GM12892 (cell line): ENCODE measurements at regions not wholly inside any gene's neighbourhood (a gene's known extent, or its start where the extent isn't known, plus 50 kb on each side); places are given as distances from the start of the nearest gene placed in this dataset.

ENCODE experiments used
- POLR2A ChIP-seq: IDR thresholded peaks from 2 replicates; pipeline ENCODE4 v1.6.1; 2011; ENCODE audit warnings: low read depth, low read length, control low read depth
- POLR2AphosphoS5 ChIP-seq: IDR thresholded peaks from 2 replicates; pipeline ENCODE4 v1.6.1; 2011; ENCODE audit warnings: low read depth, low read length, control low read depth
- TAF1 ChIP-seq: IDR thresholded peaks from 2 replicates; pipeline ENCODE4 v1.6.1; 2011; ENCODE audit warnings: low read depth, mild to moderate bottlenecking, control low read depth, low read length, borderline replicate concordance

DNA sequence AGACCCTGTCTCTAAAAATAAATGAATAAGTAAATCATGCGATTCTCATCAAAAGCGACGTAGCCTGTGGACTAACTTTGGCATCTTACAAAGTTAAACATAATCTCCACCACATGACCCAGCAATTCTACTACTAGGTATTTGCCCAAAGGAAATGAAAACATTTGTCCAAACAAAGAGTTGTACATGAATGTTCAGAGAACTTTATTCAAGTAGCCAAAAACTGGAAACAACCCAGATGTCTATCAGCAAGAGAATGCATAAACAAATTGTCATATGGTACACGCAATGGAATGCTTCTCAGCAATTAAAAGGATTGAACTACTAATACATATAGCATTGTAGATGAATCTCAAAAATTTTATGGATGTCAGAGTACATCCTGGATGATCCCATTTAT, 82.6 kb downstream of the ADRB2 start:
- no peak for TF ChIP-seq POLR2A
- no peak for TF ChIP-seq TAF1
- no peak for TF ChIP-seq POLR2AphosphoS5
